IPS DF 19.7 (cell line): ENCODE measurements at regions not wholly inside any gene's neighbourhood (a gene's known extent, or its start where the extent isn't known, plus 50 kb on each side); places are given as distances from the start of the nearest gene placed in this dataset.

ENCODE experiments used
- DNase-seq: peaks from one replicate; pipeline ENCODE4 v3.0.0-alpha.2; 2013; ENCODE audit warnings: low read depth, low spot score

DNA sequence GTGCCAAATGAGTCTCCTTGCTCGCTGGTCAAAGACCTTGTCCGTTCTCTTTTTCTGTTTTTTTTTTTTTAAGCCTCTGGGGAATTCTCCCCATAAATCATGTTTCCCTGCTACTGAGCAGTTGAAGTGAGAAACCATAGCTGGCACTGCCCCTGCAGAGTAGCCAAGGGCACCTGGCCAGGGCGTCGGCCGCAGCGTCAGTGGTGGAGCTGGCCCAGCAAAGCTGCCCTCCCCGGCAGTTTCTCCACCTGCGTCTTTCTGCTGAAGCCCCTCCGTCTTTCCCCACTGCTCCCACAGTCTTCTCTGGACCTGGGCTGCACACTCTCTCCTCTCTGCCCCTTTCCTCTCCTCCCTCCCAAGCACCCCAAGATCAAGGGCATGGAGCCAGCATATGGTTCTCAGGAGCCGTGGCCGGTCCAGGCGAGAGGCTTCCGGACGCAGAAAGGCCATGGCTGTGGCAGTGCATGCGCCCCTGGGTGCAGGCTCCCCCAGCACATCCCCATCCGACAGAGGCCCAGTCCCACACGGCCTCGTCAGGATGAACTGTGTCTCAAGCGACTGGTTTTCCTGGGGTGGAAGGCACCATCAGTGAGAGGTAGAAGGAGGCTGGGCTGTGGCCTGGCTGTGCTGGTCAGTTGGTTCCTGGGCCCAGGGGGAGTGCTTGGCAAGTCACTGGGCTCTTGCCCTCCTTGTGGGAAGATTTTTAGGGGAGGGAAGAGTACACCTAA lies 218.1 kb downstream of the ERMARD start:
- no peak for DNase-seq

DNA sequence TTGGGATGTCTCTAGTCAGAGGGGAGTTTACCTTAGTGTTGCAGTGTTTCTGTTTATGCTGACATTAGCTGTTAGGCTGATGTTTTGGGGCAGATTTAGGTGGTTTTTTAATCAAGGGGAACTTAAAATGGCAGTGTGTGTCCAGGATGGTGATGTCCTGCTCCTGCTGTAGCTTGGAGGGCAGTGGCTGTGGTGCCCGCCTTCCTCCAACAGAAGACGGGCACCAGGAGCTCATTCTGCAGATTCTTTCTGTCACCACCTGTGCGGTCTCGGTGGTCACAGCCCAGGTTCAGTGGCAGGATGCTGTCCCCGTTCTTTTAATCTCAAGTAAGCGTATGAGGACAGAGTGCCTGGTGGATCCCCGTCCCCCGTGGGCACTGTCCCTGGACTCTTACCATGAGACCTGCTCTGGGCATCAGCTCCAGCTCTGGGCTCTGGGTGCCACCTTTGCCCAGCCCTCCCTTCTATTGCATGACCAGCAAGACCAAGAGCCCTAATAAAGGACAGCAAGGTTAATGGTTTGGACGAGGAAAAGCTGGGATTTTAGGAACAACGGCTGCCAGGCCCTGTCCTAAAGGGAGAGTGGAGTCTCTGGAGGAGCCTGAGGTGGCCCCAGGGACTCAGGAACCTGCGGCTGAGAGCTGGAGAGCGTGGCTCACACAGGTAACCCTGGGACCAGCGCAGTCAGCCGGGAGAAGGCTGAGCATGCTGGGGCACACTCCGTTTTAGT lies 217.3 kb downstream of the ERMARD start:
- no peak for DNase-seq

DNA sequence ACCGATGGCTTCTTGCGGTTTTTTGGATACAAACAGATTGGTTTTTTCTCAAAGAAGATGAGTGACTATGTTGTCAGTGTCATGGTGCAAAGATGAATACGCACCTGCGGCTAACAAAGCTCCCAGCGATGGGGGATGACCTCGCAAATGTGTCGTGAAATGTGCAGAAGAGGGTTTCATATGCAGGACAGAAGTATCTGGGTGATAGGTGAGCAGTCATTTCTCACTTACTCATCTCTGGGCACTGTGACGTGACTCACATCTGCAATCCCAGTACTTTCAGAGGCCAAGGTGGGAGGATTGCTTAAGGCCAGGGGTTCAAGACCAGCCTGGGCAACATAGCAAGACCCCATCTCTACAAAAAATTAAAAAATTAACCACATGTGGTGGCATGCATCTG lies 216.3 kb downstream of the ERMARD start:
- no peak for DNase-seq

DNA sequence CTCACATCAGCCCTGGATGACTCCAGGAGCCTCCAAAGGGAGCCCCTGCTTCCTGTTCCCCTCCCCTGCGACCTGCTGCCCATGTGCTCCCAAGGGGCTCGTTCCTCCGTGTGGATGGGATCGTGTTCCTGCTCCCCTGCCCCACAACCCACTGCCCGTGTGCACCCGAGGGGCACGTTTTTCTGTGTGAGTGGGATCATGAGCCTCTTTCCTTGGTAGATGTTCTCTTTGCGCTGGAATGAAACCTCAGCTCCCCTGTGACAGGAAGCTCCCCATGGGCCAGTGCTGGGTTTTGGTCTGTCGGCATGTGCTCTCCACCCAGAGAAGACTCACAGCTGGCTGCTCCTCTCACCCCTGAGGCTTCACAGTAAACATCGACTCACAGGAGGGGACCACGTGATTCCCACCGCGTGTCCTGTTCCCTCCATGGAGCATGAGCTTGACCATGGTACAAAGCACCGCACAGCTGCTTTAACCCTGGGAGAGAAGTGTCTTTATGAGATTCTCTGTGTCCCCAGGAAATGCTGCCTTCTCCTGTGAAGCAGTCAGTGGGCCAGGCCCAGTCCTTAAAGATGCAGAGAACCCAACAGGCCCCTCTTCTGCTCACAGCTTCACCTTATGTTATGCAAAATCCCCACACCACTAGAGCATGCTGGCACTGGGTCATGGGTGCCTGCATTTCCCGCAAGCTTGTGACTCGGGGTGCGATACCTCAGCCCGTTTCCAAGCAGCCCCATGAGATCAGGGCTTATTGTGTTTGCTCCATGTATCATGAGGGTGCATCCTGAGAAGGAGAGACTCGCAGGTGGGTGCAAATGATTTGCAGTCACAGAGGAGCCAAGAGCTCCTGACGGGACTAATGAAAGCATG lies 215.1 kb downstream of the ERMARD start:
- DNase-seq, result no peak

DNA sequence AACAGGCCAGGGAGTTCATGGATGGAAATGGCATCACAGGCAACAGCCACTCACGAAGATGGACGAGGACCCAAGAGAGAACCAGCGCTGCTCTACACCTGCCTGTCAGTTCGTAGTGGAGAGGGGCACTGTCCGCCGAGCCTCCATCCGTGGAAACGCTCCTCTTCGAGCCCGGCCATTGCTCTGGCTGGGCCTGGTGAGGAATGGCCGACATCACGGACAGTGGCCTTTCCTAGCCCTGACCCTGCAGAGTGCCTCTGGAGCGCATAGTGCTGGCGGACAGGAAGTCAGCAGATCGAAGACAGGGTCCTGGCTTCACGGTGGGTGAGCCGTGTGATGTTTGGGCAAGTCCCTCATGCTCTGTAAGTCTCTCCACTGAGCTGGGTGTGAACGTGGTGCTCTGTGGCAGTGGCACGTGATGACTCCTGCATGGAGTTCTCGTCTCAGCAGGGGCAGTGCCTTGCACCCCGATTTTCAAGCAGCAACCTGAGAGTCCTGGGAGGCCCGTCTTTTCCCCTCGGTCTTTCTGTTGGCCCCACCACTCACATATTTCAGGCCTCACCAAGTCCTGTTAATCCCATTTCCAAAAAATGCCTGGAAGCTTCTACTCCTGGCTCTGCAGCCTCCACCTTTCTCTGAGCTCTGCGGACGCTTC lies 214.4 kb downstream of the ERMARD start:
- DNase-seq, result no peak

DNA sequence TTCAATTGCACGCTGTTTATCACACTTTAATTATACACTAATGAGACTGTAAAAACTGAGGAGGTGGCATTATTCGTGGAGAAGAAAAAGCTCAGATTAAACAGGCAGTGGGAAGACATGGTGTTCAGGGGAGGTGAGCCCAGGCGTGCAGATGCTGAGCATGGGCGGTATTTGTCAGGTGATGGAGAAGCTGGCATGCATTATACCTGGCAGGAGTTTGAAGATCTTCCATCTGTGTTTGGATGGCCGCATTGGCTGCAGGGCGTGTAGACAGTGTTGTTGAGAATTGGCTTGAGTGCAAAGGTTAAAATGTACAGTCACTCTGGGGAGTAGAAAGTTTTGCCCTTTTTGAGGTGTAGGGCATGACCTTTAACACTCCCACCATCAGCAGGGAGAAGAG lies 213.8 kb downstream of the ERMARD start:
- no peak for DNase-seq

DNA sequence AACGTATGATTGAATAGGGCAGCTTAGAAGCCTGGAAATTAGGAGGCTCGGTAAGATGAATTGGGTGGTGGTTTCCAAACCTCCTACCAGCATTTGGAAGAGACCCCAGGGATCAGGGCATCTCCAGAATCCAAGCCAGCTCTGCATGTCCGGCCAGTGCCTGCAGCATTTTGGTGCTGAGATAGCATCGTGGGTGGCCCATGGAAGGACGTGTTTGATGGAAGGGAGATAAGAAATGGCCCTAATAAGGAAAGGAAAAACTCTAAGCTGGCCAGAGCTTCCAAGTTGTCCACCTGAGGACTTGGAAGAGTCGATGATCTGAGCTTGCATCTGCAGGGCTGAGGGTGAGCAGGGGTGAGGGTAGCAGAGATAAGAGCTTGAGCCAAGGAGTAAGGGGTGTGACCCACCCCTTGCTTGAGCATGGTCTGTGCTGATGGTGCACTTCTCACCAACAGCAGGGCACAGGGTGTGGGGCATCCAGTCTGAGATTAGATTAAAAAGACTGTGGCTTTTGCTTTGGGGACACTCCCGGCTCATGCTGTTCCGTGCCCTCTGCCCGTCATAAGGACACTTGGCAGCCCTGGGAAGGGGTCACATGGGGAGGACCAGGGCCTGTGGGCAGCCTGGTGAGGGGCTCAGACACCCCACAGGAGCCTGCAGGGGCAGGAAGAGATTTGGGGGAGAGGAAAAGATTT lies 213.2 kb downstream of the ERMARD start:
- no peak for DNase-seq

DNA sequence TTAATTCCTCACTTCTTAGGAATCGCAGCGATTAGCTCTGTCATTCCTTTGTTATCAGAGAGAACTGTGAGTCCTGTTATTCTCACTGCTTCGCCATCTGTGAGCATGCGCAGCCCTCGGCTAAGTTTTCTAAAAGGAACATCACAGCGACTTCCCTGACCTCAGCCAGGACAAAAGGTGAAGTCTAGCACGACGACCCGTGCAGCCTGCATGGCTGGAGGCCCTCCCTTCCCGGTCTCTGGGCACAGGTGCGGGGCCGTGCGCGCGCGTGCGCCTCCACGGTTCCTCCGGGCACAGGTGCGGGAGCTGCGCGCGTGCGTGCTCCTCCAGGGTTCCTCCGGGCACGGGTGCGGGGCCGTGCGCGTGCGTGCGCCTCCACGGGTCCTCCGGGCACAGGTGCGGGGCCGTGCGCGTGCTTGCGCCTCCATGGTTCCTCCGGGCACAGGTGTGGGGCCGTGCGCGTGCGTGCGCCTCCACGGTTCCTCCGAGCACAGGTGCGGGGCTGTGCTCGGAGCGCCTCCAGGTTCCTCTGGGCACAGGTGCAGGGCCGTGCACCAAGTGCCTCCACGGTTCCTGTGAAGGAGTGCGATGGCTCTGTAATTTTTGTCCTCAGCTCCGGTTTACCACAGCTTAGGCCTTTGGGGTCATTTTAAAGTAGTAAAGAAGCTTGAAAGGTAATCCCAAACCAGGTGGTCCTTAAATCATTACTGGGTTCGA lies 212.3 kb downstream of the ERMARD start:
- no peak for DNase-seq

DNA sequence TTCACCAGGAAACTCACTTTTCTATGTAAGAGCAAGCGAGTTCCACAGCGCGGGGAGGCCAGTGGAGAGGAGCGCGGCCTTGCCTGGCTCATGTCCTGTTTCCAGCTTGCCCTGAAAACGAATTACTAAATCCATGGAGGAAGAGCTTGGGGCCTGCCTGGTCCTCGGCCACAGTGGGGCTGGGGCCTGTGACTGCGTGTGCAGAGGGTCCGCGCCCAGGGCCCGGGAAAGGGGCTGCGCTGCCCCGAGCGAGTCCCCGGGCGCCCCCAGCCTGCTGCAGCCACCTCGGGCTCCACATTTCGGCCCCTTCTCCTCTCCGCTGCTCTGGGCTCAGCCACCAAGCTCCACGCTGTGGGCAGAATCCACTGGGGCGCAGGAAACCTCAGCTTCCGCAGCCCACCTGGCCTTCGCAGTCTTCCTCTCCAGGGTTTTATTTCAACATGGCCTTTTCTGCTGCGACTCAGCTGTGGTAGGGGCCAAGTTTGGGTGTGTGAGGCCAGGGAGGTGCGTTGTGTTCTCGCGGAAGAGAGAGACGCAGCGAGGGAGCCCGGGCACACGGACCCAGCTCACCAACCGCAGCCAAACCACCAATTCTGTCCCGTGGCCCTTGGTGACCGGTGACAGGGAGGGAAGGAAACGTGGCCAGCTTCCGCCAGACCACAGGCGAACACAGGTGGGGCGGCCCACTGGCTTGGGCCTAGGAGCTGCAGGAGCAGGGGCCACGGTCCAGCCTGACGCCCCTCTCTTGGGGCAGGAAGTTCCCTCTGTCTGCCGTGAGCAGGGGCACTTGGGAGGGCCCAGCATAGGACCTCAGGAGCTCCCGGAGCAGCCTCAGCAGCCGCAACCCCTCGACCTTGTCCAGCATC lies 211.4 kb downstream of the ERMARD start:
- DNase-seq, result no peak

DNA sequence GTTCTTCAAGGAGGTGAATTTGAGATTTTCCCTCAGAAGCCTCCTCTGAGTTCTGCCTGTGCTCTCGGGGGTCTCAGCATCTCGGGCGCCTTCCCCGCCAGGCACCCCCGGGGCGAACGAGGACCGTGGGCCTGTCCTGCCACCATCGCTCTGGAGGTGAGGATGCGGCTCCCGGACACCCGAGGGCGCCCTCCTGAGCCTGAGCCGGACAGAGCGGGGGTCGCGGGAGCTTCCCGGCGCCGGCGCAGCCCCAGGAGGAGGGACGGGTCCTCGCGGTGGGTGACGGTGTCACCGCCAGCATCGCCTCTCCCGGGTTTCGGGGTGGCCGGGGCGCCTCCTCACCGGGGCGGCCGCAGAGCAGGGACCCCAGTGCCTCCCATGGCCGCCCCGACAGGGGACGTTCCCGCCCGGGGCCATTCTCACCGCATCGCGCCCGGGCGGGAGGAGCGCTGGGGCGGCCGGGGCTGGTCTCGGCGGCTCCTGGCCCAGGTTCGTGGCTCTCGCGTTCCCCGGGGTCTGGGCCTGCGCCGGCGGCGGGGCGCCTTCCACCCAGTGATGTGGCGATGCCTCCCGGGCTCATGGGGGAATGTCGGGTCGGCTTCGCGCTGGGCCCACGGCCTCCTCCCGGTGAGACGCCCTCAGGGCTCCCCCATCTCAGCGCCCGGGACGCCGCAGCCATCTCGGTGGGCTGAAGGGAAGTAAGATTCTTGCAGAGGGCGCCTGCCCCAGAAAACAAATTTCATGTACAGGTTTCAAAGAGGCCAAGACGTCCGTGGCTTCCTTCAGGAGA lies 210.5 kb downstream of the ERMARD start:
- no peak for DNase-seq

DNA sequence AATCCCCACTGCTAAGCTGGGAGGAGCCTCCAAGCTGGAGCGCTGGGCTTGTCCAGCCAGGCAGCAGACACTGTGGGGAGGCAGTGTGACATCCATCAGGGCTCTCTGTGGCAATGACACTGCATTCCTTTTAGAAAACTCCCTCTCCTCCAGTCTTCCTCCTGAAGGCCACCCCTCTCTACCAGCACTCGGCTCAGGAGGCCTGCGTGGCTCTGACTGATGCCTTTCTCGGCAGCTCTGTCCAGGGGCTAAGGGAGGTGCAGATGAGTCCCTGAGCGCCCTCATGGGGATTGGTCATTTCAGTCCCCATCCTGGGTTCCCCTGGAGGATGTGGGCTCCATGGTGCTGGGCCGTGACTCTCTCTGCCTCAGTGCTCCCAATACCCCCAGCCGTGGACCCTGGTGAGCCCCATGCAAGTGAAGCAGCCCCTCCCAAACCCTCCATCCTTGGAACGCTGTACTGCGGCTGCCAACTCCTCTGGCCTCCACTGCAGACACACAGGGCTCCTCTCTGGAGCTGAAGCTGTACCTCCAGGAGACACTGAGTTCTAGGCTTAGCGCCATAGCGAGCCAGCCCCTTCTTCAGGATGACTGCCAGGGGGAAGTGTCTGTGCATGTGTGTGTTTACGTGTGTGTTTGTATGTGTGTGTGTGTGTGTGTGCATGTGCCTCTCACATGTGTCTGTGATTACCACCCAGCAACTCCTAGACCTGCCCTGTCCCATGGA lies 209.6 kb downstream of the ERMARD start:
- no peak for DNase-seq

DNA sequence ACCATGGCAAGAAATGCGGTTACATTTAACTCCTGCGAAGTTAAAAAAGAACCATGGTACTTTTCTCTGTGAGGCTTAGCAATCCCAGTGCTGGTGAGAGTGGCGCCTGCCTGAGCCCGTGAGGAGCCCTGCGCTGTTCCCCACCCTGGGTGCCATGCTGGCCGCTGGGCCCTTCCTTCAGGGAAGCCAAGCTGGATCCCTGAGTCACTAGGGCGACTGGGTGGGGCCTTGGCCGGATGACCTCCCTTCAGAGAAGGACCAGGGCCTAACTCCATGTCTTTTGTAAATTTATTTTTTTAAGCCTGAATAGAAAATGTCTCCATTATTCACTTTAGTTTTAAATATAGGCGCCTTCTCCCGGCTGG lies 209.1 kb downstream of the ERMARD start:
- DNase-seq, result no peak

DNA sequence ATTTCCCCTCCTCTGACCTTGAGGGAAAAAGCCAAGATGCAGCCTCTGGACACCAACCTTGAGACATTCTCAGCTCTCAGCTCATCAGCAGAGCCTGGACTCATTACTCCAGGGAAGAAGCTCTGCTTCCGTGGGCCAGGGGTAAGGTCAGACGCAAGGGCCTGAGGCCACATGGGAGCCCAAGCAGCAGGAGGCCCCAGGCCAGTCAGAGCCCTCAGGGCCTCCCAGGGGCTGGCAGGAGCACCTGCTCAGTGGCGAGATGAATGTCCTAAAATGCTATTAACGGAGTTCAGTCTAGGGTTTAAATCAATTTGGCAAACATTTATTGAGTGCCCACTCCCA lies 208.6 kb downstream of the ERMARD start:
- DNase-seq, result no peak

DNA sequence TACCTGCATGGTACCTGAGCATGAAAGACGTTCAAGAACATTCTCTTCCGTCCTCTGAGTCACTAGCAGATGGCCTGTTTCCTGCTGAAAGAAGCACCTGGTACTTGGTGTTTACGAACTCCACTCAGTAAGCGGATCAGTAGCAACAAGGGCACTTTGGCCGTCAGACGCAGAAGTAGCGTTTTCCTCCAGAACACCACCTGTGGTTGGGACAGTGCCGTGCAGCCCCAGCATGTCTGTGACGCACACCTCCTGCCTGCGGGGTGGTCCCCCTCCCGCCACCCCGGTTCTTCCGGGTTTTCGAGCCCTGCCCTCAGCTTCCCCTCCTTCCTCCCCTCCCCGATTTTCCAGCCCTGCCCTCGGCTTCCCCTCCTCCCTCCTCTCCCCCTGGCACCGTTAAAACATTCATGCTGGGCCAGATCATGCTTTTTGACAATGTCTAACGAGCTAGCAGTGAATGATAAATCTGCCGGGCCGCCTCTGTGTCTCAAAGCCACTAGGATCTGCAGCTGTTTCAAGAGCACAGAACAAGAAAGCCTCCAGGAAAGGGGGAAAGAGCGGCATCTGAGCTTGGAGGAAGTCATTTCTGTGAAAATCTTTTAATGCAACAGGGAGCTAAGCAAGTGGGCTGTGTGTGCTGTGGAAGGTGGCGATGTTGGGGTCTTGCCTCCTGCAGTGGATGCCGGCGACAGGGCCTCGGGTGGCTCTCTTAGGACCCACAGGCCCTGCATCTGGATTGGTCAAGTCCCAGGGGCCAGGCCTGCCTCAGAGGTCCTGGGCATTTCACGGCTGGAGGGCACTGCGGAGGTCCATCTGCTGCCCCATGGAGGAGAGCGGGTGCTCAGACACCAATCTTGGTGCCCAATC lies 207.9 kb downstream of the ERMARD start:
- DNase-seq, result no peak

DNA sequence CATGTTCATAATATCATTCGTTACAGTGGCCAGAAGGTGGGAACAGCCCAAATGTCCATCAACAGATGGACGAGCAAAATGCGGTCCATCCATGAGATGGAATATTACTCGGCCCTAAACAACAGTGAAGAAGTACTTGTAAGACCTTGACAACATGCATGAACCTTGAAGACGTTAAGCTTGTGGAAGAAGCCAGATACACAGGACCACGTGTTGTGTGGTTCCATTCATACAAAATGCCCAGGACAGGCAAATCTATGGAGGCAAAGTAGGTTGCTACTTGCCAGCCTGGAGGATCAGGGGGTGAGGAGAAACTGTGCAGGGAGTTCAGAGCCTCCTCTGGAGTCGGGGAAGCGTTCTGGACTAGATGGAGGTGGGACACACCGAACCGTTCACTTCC lies 207.1 kb downstream of the ERMARD start:
- DNase-seq, result no peak

DNA sequence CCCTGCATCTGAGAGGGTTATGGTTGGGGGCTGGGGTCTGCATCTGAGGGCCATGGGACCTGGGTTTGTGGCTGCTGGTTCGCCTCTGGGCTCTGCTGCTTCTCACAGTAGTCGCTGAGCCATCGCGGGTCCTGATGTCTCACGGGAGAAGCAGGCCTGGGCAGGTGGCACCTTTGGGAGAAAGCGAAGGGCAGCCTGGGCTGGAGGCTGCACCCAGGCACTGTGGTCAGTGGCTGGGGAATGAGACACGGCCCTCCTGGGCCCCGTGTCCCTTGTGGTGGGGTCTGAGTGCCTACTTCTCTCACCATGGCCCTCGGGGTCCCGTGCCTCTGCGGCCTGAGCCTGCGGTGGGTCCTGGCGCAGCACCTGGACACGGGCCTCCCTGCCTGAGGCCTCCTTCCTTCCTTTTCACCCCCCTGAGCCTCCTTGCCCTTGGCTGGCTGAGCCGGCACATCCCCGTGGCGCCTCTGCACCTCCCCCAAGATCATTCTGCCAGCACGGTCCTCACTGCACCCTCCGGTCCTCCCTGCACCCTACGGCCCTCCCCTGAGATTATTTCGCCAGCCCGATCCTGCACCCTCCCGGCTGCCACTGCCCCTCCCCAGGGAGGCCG lies 206.0 kb downstream of the ERMARD start:
- no peak for DNase-seq

DNA sequence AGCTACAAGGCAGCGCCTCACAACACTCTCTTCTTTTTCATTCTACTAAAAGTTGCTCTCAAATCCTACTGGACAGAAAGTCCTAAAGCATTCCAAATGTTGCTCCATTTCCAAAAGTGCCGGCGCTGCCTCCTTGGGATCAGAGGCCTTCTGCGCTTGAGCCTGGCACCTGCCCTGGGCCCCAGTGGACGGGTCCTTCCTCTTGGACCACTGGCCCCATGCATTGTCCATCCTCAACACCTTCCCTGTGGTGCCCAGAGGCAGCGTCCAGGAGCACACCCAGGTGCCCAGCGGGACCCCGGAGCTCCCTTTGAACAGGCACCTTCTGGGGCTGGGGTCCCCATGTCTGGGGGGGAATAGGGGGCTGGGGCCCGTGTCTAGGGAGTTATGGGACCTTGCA lies 205.2 kb downstream of the ERMARD start:
- DNase-seq, result no peak
